Stimulated activated naive CD8-positive, alpha-beta T cell treated with anti-CD3 and anti-CD28 coated beads, Interleukin-15, Interleukin-2, amounts not matched to agents 100 U/mL and 50 U/mL, for 24 hours (primary cell): ENCODE measurements at regions not wholly inside any gene's neighbourhood (a gene's known extent, or its start where the extent isn't known, plus 50 kb on each side); places are given as distances from the start of the nearest gene placed in this dataset.
A peak's percentile ranks its signal among the peaks of the same experiment; 100 is the strongest.
"Not testable (repeated sequence)": the region's sequence is repeated elsewhere in the genome, so short reads cannot be mapped to it uniquely, and the experiment has no call there.

Experiments
- ATAC-seq: fragments of 150-1000 bp; cut with Tn5 transposase; one replicate; pipeline ENCODE4 v1.10.0; 2021
- DNase-seq: peaks from one replicate; pipeline ENCODE4 v3.0.0; 2021

- ATAC-seq (no peak), DNase-seq (no peak)
These were observed 98.8 kb downstream of the SOD2 start for GRCh38 chr6:159594106-159594749.

- no peak for DNase-seq
- ATAC-seq = no peak
These were observed 102.2 kb downstream of the SOD2 start for GRCh38 chr6:159590835-159591234.

GRCh38 chr6:159586684-159587083, 106.4 kb downstream of the SOD2 start:
- ATAC-seq = no peak
- DNase-seq = no peak

GRCh38 chr6:159582736-159583135, 110.3 kb downstream of the SOD2 start:
- ATAC-seq = no peak
- no peak for DNase-seq

GRCh38 chr6:159578629-159579028, 114.4 kb downstream of the SOD2 start:
- no peak for ATAC-seq
- no peak for DNase-seq

- DNase-seq (no peak), ATAC-seq (peak; percentile 57)
These were observed 115.5 kb downstream of the SOD2 start for GRCh38 chr6:159577564-159577963.

GRCh38 chr6:159572439-159573110, 120.5 kb downstream of the SOD2 start:
- ATAC-seq (no peak), DNase-seq (no peak)

- DNase-seq = no peak
- no peak for ATAC-seq
These were observed 127.8 kb downstream of the SOD2 start for GRCh38 chr6:159565181-159565710.

GRCh38 chr6:159564456-159564855, 128.6 kb downstream of the SOD2 start:
- DNase-seq = no peak
- no peak for ATAC-seq

- DNase-seq (no peak), ATAC-seq (no peak)
These were observed 136.0 kb downstream of the SOD2 start for GRCh38 chr6:159557031-159557430.

- DNase-seq (no peak), ATAC-seq (no peak)
These were observed 137.8 kb downstream of the SOD2 start for GRCh38 chr6:159555082-159555875.

- DNase-seq (no peak), ATAC-seq (no peak)
These were observed 151.7 kb downstream of the SOD2 start for GRCh38 chr6:159541296-159541695.

- no peak for DNase-seq
- ATAC-seq = no peak
These were observed 152.2 kb downstream of the SOD2 start for GRCh38 chr6:159540883-159541282.

- DNase-seq = peak; percentile 6
- no peak for ATAC-seq
These were observed 152.9 kb downstream of the SOD2 start for GRCh38 chr6:159540152-159540551.

- not testable (repeated sequence) for DNase-seq, ATAC-seq
These were observed 155.0 kb downstream of the SOD2 start for GRCh38 chr6:159538031-159538430.

- ATAC-seq (no peak), DNase-seq (no peak)
These were observed 157.2 kb downstream of the SOD2 start for GRCh38 chr6:159535656-159536350.

- DNase-seq = no peak
These were observed 159.5 kb downstream of the SOD2 start for GRCh38 chr6:159533568-159533967.

GRCh38 chr6:159533016-159533415, 160.0 kb downstream of the SOD2 start:
- DNase-seq = no peak
- no peak for ATAC-seq

More at GRCh38 chr6:159533568-159533967, 159.5 kb downstream of the SOD2 start:
- no peak for ATAC-seq

- ATAC-seq (no peak), DNase-seq (no peak)
These were observed 160.9 kb downstream of the SOD2 start for GRCh38 chr6:159532155-159532554.

GRCh38 chr6:159529934-159530333, 163.1 kb downstream of the SOD2 start:
- DNase-seq (no peak), ATAC-seq (no peak)

- no peak for DNase-seq
- no peak for ATAC-seq
These were observed 165.7 kb downstream of the SOD2 start for GRCh38 chr6:159527351-159527750.

GRCh38 chr6:159525445-159526025, 167.5 kb downstream of the SOD2 start:
- DNase-seq (no peak), ATAC-seq (no peak)
